COR-L47 (cell line): ENCODE measurements at regions not wholly inside any gene's neighbourhood (a gene's known extent, or its start where the extent isn't known, plus 50 kb on each side); places are given as distances from the start of the nearest gene placed in this dataset.

Source experiments
- DNase-seq: peaks from one replicate; lab custom pipeline; 2025; lab: John Stamatoyannopoulos, UW

- DNase-seq, result no peak
Measured at GRCh38 chr4:4772534-4772933, 86.9 kb upstream of the MSX1 start.

DNA sequence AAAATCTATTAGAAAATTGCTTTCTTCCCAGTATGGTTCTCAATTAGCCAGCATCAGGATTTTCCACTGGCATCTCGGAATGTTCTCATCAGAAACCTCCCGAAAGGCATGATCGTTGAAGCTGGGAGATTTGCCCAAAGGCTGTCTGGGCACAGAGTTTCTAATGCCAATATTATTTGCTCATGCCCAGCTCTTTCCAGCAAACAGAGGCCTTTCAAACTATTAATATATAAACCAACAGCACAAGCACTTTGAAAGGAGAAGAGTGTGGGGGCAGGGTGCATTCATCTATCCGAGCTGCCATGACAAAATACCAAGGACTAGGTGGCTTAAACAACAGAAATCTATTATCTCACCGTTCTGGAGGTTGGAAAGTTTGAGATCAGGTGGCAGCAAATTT is 88.3 kb upstream of the MSX1 start:
- DNase-seq, result no peak

- DNase-seq, result no peak
Measured at GRCh38 chr4:4770610-4771009, 88.9 kb upstream of the MSX1 start.

DNA sequence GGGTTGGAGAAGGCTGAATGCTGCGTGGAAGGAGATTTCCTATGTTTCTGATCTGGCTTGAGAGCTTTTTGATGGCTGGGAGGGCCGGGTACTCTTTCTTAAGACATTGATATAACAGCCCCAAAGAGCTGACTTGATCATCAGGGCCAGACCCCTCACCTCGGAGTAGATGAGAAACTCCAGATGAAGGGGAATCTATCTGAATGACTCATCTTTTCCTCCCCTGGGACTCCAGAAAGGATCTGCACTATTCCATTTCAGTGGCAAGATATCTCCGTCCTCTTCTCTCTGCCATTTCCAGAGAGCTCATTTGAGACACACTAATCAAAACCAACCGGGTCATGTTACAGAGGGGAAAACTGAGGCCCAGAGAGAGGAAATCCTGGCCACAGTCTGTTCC is 92.9 kb upstream of the MSX1 start:
- no peak for DNase-seq

GRCh38 chr4:4765811-4766210 is 93.7 kb upstream of the MSX1 start:
- no peak for DNase-seq

GRCh38 chr4:4764558-4764905 is 94.9 kb upstream of the MSX1 start:
- DNase-seq, result no peak

DNA sequence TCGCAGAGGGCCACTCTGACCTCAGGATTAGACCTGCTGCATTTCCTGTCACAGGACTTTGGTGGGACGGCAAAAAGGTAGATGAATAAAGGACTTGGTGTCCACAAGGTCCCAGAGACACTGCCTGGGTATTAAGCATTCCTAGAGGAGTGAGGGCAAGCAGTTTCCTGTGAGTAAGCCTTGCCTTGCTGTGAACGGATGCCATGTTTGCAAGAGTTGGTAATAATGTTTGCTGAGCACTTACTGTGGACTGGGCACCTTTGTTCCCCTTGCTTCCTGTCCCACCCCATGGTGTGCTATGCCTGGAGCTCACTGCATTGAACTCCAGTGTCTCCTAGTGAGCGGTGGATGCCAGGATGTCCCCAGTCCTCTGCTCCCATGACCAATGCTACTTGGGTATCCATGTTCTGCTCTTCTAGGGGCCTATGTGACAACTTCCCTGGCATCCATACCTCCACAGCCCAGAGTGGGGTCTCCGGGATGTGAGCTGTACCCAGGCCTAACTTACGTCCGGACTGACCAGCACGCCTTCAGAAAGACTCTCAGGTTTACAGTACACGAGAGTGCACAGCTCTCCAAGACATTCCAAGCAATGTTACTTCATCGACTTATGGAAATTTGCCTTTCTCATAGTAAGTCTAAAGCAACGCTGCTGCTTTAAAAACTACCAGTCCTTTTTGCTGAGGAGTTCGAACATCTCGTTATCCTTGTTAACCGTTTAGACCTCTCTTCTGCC is 95.5 kb upstream of the MSX1 start:
- DNase-seq, result no peak

DNA sequence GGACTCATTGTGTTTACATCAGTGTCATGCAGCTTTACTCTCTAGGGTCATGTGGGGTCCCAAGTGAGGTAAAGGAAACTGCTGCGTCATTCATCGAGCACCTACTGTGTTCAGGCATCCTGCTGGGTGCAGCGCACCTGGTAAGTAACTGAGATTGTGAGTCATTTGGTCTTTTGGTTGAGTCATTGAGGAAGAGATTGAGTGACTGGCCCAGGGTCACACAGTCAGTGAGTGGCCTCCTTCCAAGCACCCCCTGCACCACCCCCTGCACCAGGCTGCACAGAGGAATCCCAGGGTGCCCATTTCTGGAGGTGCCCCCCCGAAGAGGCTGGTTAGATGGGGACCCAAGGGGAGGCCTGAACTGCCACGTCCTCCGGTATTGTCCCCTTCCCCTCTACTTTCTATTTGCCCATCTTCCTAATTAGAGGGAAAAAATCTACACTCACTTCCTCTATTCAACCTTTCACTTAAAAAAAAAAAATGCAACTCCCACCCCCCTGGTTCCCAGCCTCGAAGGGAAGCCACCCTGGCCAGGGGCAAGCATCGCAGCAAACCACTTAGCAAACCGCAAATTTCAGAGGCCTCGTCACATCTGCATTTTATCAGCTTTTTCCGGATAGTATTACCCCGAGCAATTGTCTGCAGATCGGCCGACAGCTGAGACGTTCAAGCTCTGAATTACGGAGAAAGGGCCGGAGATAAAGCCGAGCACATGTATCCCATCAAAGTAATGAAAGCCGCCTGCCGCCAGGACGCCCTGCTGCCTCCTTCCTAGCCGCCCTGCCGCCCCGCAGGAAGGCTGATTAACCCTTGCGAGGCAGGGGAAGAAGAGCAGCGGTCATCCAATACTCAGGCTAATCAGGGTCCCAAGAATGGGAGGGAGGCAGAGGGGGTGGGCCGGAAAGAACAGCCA is 96.3 kb upstream of the MSX1 start:
- no peak for DNase-seq

- no peak for DNase-seq
Measured at GRCh38 chr4:4762300-4762699, 97.2 kb upstream of the MSX1 start.

DNA sequence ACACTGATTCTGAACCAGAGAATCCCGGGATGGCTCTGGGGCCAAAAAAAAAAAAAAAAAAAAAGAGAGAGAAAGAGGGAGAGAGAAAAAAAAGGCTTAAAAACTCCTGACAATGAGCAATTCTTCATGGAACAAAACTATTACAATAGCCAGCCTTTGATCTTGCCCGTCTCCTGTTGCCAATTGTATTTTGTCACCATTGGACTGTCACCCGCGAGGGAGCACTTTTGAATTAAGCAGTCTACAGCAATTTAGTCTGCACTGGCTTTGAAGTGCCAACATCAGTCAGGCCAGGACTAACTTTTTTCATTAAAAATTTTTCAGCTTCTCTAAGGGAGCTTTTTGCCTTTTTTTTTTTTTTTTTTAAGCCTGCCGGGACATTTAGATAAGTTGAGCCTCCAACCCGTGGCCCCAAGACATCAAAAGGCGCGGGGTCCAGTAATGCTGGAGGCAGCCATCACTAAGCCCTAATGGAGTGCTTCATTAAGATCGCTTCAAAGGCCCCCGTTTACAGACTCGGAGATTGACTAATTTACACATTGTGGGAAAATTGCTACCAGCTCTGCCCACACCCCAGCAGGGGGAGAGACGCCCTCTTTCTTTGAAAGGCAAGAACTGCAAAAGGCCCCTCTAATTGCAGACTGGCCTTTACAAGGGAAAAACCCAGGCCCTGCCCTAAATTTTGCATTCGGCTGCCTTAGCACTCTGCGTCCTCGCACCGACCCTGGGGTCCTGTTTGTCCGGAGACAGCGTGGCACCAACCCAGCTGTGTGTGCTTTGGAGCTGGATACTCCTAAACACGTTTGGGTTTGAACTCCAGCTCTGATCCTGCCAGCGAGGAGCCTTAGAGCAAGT is 98.1 kb upstream of the MSX1 start:
- DNase-seq, result no peak

DNA sequence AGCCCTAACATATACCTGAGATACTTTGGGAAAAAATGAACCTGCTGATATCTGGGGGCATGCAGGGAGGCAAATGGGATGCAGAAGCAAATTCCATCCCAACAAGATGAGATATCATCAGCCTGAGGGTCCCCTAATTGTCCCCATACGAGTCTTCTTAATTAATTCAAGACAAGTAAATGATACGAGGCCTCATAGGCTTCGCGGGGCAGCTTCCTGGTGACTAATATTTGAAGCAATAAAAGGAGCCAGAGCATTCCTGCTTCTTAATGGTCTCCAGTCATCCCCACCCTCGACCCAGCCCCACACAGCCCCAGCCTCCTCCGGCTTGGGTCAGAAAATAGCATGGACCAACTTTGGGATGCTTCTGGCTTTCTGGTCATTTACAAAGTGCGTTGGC is 99.6 kb upstream of the MSX1 start:
- no peak for DNase-seq

DNA sequence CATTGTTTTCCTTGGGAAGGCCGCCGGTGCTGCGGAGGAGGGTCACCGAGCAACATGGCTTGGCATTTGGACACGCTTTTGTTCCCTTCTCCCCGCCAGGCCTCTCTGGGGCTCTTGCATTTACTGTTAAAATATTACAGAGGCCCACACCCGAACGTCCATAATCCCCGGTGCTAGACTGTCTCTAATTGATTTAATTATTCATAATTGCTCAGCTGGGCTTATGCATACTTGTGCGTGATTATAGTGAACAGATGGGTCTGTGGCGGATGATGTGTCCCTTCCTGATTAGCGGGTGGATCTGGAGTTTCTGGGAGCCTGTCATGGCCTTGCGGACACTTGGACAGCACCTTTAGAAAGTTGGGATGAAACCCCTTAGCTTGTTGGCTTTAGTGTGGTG is 100.2 kb upstream of the MSX1 start:
- DNase-seq, result no peak

GRCh38 chr4:4758681-4759080 is 100.8 kb upstream of the MSX1 start:
- no peak for DNase-seq

GRCh38 chr4:4755306-4755705 is 104.2 kb upstream of the MSX1 start:
- DNase-seq, result no peak

DNA sequence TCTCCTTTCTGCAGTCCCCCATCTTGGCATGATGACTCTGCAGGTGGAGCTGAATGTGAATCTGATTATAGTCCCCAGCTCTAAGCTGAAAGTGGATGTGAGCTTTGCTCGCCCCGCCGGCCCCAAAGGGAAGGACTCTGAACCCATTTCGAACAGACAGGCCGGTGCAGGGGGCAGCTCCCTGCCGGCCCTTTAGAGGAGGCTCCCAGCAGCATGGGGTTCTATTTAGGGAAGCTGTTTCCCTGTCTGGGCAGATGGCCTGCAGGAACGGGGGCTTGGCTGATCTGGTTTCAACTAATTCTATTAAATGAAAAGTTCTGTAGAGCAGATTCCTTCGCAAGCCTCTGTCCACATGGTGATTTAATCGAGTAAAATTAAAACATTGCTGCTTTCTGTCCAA is 104.8 kb upstream of the MSX1 start:
- no peak for DNase-seq

GRCh38 chr4:4753643-4754042 is 105.8 kb upstream of the MSX1 start:
- no peak for DNase-seq

GRCh38 chr4:4752576-4753401 is 106.7 kb upstream of the MSX1 start:
- DNase-seq, result no peak

DNA sequence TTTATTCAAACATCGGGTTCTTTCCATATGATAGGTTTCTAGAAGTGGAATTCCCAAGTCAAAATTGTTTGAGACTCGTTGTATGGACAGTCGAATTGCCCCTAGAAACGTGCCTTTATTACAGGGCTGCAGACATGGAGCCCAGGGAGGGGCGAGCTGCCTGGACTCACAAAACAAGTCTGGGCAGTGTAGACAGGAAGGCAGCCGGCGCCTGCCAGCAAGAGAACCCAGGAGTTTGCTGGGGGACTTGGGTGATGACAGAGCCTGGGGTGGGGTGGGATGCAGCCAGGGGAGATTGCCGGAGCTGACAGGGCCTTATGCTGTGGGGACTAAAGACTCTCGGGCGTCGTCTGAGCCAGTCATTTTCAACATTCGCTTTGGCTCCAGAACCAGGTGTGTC is 107.4 kb upstream of the MSX1 start:
- DNase-seq, result no peak

GRCh38 chr4:4750187-4750586 is 109.3 kb upstream of the MSX1 start:
- no peak for DNase-seq

- DNase-seq, result no peak
Measured at GRCh38 chr4:4749137-4749536, 110.3 kb upstream of the MSX1 start.

GRCh38 chr4:4746444-4746843 is 113.0 kb upstream of the MSX1 start:
- DNase-seq, result no peak

- no peak for DNase-seq
Measured at GRCh38 chr4:4740071-4740470, 119.4 kb upstream of the MSX1 start.
